Neuron (in vitro differentiated cells): ENCODE measurements at regions not wholly inside any gene's neighbourhood (a gene's known extent, or its start where the extent isn't known, plus 50 kb on each side); places are given as distances from the start of the nearest gene placed in this dataset.
"Not testable (repeated sequence)": the region's sequence is repeated elsewhere in the genome, so short reads cannot be mapped to it uniquely, and the experiment has no call there.

Source experiments
- H2AFZ ChIP-seq: one replicate; pipeline ENCODE4 v1.6.1; 2013; ENCODE audit warnings: low read depth, mild to moderate bottlenecking, inconsistent platforms, low read length, moderate library complexity
- H3K27me3 ChIP-seq: one replicate; pipeline ENCODE4 v1.6.1; 2013; ENCODE audit warnings: low read length; ENCODE audit not compliant: insufficient read depth
- H3K36me3 ChIP-seq: one replicate; pipeline ENCODE4 v1.6.1; 2013; ENCODE audit warnings: low read length; ENCODE audit not compliant: insufficient read depth
- H3K4me1 ChIP-seq: one replicate; pipeline ENCODE4 v1.6.1; 2013; ENCODE audit warnings: low read length; ENCODE audit not compliant: insufficient read depth
- H3K4me3 ChIP-seq: 2 replicates; pipeline ENCODE4 v1.5.1; 2013; ENCODE audit warnings: mild to moderate bottlenecking, low read length, moderate library complexity
- H3K9me3 ChIP-seq: one replicate; pipeline ENCODE4 v1.6.1; 2013; ENCODE audit warnings: low read length

DNA sequence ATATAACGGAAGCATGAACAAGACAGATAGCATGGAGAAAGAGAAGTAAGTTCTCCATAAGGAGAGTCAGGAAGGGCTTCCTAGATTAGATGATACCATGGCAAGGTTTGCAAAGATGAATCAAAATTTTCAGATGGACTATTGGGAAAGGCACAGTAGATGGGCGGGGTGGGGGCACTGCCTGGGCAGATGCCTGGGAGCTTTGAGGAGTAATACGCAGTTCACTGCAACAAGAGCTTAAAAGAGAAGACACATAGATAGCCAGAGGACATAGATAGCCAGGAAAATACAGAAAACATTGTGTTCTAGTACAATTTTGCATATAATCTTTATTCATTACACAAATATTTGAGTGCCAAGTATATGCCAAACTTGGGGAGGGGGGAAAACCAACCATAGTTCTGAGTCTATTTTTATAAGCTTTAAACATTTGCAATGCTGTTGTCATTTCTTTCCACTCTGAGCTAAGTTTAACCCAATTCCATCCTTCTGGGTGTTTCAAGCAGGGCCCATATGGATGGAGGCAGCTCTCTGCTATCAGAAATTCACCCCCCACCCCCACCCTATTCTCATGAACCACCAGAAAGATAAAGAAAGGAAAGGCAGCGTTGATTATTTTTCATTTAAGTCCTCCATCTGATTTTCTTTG, 120.6 kb downstream of the NUF2 start:
- no peak overlapping the region for H2AFZ ChIP-seq
- H3K4me1 ChIP-seq: peaks cover 2% of the 10 kb centered on the region
- H3K4me3 ChIP-seq: no peak overlapping the region
- H3K27me3 ChIP-seq: peaks cover 5% of the 10 kb centered on the region
- no peaks in the 10 kb centered on the region for H3K9me3 ChIP-seq
- H3K36me3 ChIP-seq: no peaks in the 10 kb centered on the region

DNA sequence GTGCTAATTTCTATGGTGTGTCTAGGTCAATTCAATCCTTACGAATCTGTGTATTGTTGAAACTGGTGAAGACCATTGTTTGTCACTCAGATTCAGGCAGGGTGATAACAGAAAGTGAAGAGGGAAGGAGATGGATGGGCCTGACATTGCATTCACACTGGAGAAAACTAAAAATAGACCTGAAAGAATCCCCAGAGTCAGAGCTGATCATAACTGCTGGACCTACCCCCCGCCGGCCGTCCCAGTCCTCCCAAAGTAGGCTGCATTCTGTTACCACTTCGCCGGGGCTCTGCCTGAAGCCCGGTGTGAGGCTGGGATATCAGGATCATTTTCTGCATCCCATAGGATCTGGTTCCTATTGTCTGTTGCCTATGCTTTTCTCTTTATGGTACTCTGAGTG, 121.1 kb downstream of the NUF2 start:
- Histone ChIP-seq H2AFZ (no peak overlapping the region), H3K4me3 (no peak overlapping the region), H3K9me3 (no peaks in the 10 kb centered on the region), H3K27me3 (peaks cover 5% of the 10 kb centered on the region), H3K36me3 (no peaks in the 10 kb centered on the region), H3K4me1 (peaks cover 2% of the 10 kb centered on the region)

DNA sequence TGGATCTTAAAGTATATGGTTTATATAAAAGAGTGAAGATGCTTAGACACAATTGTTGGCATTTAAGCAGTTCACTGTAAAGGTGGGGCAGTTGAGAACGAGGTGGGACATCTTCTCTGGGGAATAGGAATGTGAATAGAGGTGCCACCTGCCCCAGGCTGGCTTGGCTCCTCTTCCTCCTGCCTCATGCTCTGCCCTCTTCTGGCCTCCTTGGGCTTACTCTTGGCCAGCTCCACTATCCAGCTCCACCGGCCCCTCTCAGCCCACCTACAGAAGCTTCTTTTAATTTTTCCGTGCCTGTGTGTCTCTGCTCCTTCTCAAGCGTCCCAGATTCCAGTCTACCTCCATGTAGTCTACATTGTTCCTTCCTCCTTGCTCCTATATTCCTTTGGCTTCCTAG, 122.1 kb downstream of the NUF2 start:
- H3K36me3 ChIP-seq: no peaks in the 10 kb centered on the region
- H3K9me3 ChIP-seq: no peaks in the 10 kb centered on the region
- peaks cover 5% of the 10 kb centered on the region for H3K27me3 ChIP-seq
- peaks cover 2% of the 10 kb centered on the region for H3K4me1 ChIP-seq
- H3K4me3 ChIP-seq: no peak overlapping the region
- H2AFZ ChIP-seq: no peak overlapping the region

DNA sequence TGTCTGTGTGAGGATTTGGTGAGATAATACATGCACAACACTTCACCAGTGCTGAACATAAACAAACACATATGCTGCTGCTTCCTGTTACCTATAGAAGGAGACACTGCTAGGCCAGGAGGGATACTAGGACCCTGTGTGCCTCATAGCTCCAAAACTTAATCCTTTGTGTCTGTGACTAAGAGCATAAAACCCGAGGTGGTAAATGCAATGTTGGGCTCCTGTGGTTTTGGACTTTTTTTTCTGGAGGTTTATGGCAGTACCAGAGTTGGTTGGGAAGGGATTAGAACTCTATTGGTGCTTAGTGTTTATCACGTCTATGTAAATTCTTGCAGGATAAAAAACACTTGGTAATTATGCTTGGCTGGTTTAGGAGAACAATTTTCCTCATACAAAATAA, 122.9 kb downstream of the NUF2 start:
- H3K4me3 ChIP-seq: no peak overlapping the region

DNA sequence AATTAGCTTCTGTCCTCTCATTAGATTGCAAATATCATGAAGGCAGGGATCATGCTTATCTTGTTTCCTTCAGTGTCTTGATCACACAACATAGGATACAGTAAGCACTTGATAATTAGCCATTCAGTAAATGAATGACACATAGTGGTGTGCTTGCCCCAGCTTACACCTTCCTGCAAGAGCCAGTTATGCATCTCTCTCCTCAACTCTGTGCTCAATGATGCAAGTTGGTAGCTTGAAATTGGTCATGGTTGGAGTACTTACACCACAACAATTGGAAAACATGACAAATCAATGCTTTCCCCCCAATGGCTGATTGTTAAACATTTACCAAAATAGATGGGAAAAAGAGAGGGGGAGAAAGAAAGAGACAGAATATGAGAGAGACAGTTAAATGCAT, 129.2 kb downstream of the NUF2 start:
- Histone ChIP-seq H3K27me3 (no peaks in the 10 kb centered on the region), H3K9me3 (no peaks in the 10 kb centered on the region), H3K36me3 (no peaks in the 10 kb centered on the region), H3K4me1 (no peaks in the 10 kb centered on the region), H3K4me3 (no peak overlapping the region), H2AFZ (no peak overlapping the region)

More for the DNA sequence above, 122.9 kb downstream of the NUF2 start:
- peaks cover 2% of the 10 kb centered on the region for H3K4me1 ChIP-seq
- H3K36me3 ChIP-seq: no peaks in the 10 kb centered on the region
- no peak overlapping the region for H2AFZ ChIP-seq
- H3K9me3 ChIP-seq: no peaks in the 10 kb centered on the region
- H3K27me3 ChIP-seq: peaks cover 3% of the 10 kb centered on the region

DNA sequence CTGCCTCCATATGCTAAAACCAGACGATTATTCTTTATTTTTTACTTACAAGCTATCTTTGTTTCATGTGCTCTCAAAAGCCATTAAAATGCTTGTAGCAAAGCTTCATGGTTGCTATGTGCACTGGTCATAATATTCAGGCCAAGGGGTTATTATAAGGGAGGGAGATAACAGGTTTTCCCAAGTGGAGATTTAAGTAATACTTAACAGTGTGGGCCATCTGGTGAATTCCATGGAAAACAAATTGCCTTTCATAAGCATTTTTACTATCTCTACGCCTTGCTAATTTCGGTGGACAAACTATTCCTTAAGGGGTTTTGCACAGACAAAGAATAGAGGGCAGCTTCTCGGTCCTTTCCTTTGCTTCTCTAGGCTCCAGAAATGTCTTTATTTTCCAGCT, 137.8 kb downstream of the NUF2 start:
- Histone ChIP-seq H3K27me3 (no peaks in the 10 kb centered on the region), H3K36me3 (no peaks in the 10 kb centered on the region), H3K4me3 (no peak overlapping the region), H3K9me3 (no peaks in the 10 kb centered on the region), H3K4me1 (peaks cover 5% of the 10 kb centered on the region), H2AFZ (no peak overlapping the region)

DNA sequence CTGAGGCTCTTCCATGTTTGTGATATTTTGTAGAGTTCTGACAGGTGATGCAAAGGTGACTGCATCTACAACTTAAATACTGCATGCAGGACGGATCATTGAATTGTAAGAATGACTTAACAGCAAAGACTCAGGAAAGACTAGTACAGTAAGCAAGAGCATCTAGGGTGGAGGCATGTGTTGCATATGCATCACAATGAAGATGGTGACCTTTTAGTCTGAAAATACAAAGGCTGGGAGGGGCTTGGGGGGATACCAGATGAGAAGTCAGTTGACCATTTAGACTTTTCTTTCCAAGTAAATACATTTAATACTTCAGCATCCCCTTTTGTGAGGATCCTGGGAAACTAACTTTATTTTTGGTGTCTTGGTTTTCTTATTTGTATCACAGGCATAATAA, 145.5 kb downstream of the NUF2 start:
- H3K4me1 ChIP-seq: peaks cover 2% of the 10 kb centered on the region
- H3K4me3 ChIP-seq: no peak overlapping the region
- H2AFZ ChIP-seq: no peak overlapping the region
- H3K36me3 ChIP-seq: no peaks in the 10 kb centered on the region
- H3K27me3 ChIP-seq: no peaks in the 10 kb centered on the region
- H3K9me3 ChIP-seq: no peaks in the 10 kb centered on the region

DNA sequence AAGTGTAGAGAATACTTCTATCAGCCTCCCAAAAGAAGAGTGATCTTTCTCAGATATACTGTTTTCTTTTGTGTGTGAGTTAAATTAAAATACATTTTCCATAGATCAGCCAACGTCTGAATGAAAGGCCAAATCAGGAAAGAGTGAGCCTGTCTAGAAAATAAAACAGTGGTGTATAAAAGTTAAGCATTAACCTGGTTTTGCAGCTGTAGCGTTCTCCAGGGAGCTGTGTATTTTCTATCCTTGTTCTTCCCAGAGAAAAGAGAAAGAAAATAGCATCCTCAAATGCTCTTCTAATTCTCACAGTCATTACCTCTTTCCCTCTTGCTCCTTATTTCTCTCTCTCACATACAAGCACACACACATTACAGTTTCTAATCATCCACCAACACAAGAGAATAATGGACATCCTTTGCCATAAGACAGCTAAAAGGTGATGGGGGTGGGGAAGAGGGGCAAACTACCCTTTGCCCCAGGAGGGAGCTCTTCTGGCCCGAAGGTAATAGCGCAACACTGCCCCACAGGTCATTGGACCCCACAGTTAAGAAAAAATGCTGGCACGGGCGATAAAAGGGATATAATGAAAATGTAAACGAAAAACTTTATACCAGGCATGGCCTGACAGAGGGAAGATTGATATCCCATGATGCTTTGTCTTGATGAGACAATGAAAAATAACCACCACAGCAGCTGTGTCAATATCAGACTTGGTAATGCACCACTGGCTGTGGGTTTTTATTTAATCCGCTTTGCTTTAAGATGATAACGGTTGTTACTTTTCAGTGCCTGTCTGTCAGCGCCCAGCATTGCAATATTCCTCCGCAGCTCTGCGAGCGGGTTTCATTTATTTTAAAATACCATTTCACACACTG, 150.3 kb downstream of the NUF2 start:
- no peaks in the 10 kb centered on the region for H3K36me3 ChIP-seq
- H2AFZ ChIP-seq: no peak overlapping the region
- no peak overlapping the region for H3K4me3 ChIP-seq
- H3K27me3 ChIP-seq: no peaks in the 10 kb centered on the region
- no peaks in the 10 kb centered on the region for H3K9me3 ChIP-seq
- H3K4me1 ChIP-seq: peaks cover 3% of the 10 kb centered on the region

DNA sequence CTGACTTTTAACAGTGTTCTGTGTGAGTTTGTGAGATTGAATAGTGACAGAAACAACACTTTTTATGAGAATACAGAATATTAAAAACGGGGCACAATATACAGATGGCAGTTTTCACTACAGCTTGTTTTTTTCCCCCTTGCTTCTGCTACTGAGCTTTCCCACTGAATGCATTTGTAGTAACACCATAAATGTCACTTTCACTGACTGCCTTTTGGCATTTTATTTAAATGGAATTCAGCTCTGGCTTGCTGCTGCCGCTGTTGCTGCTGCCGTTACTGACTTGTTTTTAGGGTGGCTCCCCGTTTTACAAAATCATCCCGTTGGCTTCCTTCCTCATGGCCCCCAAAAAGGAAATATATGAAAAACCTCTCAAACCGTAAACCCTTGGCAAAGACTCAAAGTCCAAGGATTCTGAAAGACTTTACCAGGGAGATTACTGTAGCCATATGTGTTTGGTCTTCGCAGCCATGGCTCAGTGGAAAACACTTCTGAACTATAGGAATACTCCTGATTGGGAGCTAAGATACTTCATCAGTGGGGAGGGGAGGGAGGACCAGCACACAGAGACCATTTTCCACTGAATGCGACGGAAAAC, 151.0 kb downstream of the NUF2 start:
- Histone ChIP-seq H3K36me3 (no peaks in the 10 kb centered on the region), H3K27me3 (no peaks in the 10 kb centered on the region), H2AFZ (no peak overlapping the region), H3K9me3 (no peaks in the 10 kb centered on the region), H3K4me3 (no peak overlapping the region), H3K4me1 (peaks cover 6% of the 10 kb centered on the region)

DNA sequence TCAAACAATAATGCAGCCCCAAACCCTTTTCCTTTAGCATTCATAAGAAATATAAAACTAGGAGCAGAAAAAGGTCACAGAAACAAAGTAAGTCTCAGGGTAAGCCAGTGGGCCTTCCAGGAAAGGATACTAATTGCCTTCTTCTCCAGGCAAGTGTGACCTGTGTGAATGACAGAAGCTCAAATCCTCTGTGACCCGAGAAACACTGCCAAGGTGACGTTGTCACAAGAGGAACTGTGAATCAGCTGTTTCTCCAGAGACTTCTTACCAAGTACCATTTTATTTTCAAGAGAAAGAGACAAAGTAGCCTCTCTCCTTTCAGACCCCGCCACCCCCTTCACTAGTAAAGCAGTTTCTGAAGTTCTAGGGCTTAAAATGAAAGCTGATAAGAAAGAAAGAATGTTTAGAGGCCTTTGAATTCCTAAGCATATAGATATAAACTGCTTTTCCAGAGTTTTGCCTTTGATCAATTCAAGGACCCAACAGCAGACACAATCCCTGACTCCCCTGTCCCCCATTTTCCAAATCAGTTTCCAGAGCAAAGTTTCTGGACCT, 155.6 kb downstream of the NUF2 start:
- no peaks in the 10 kb centered on the region for H3K9me3 ChIP-seq
- H3K36me3 ChIP-seq: no peaks in the 10 kb centered on the region
- no peak overlapping the region for H2AFZ ChIP-seq
- H3K27me3 ChIP-seq: no peaks in the 10 kb centered on the region
- H3K4me1 ChIP-seq: peaks cover 7% of the 10 kb centered on the region
- H3K4me3 ChIP-seq: no peak overlapping the region

DNA sequence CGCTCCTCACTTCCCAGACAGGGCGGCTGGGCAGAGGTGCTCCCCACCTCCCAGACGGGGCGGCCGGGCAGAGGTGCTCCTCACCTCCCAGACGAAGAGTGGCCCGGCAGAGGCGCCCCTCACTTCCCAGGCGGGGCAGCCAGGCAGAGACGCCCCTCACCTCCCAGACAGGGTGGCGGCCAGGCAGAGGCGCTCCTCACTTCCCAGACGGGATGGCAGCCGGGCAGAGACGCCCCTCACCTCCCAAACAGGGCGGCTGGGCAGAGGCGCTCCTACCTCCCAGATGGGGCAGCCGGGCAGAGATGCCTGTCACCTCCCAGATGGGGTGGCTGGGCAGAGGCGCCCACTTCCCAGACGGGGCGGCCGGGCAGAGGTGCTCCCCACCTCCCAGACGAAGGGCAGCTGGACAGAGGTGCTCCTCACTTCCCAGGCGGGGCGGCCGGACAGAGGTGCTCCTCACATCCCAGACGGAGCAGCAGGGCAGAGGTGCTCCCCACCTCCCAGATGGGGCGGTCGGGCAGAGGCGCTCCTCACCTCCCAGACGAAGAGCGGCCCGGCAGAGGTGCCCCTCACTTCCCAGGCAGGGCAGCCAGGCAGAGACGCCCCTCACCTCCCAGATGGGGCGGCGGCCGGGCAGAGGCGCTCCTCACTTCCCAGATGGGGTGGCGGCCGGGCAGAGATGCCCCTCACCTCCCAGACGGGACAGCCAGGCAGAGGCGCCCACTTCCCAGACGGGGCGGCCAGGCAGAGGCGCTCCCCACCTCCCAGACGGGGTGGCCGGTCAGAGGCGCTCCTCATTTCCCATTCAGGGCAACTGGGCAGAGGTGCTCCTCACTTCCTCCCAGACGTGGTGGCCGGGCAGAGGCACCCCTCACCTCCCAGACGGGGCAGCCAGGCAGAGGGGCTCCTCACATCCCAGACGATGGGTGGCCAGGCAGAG, 176.9 kb downstream of the NUF2 start:
- not testable (repeated sequence) for H2AFZ ChIP-seq, H3K9me3 ChIP-seq, H3K4me3 ChIP-seq, H3K4me1 ChIP-seq, H3K27me3 ChIP-seq, H3K36me3 ChIP-seq

DNA sequence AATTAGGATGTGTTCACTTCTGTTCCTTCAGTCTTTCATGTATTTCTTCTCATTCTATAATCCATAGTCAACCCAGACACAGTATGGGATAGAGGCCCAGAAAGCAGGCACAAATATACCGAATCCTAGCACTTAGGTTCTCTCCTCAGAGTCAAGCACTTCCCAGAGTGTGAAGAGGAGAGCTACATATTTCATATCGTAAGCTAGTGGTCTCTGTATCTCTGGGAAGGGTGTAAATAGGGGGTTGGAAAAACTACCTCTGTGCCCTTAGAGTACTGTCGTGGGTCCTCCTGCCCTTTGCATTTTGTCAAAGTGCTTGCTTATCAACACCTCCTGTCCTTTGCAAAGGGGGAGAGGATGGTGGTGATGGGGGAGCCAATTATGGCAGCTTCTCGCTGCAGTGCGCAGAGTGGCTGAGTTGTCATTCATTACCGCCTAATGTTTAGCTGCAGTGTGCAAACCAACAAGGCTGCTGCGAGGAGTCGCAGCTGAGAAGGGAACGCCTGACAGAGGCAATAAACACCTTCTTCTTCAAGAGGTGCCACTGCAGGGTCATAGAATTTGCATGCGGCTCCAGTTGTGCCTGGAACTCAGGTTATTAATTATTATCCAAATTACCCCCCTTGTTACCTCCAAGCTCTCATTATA, 182.7 kb downstream of the NUF2 start:
- Histone ChIP-seq H3K27me3 (no peaks in the 10 kb centered on the region), H3K4me3 (no peak overlapping the region), H3K36me3 (no peaks in the 10 kb centered on the region), H3K9me3 (peaks cover under 1% of the 10 kb centered on the region), H2AFZ (no peak overlapping the region), H3K4me1 (peaks cover 6% of the 10 kb centered on the region)
